SK-N-SH treated with all-trans-retinoic acid at 6 μM for 48 hours (cell line): ENCODE measurements at regions not wholly inside any gene's neighbourhood (a gene's known extent, or its start where the extent isn't known, plus 50 kb on each side); places are given as distances from the start of the nearest gene placed in this dataset.

Source experiments
- ATAC-seq: fragments of 200-7000 bp; cut with Tn5 transposase; 3 replicates; pipeline ENCODE4 v1.9.1; 2020; ENCODE audit warnings: mild to moderate bottlenecking, moderate library complexity
- ARNTL ChIP-seq: fragments of 450-650 bp; formaldehyde crosslinking; IDR thresholded peaks from 2 replicates; pipeline ENCODE4 v1.5.0; 2020; ENCODE audit warnings: low read depth, mild to moderate bottlenecking, moderate library complexity, borderline replicate concordance
- CREB5 ChIP-seq: fragments of 250-450 bp; sonication (Bioruptor Pico); IDR thresholded peaks from 2 replicates; pipeline ENCODE4 v1.5.1; 2020; ENCODE audit warnings: low read depth, mild to moderate bottlenecking, moderate library complexity
- CSDC2 ChIP-seq: fragments of 250-450 bp; sonication (Bioruptor Pico); IDR thresholded peaks from 2 replicates; pipeline ENCODE4 v1.5.0; 2020; ENCODE audit warnings: mild to moderate bottlenecking, moderate library complexity
- CSRNP3 ChIP-seq: fragments of 250-450 bp; sonication (Bioruptor Pico); IDR thresholded peaks from 2 replicates; pipeline ENCODE4 v1.5.1; 2021; ENCODE audit warnings: mild to moderate bottlenecking, moderate library complexity
- ESRRG ChIP-seq: fragments of 250-450 bp; sonication (Bioruptor Pico); IDR thresholded peaks from 2 replicates; pipeline ENCODE4 v1.6.1; 2021; ENCODE audit warnings: mild to moderate bottlenecking
- GLIS3 ChIP-seq: fragments of 250-450 bp; sonication (Bioruptor Pico); IDR thresholded peaks from 2 replicates; pipeline ENCODE4 v1.5.0; 2020; ENCODE audit warnings: mild to moderate bottlenecking, moderate library complexity
- ISL1 ChIP-seq: fragments of 250-450 bp; sonication (Bioruptor Pico); IDR thresholded peaks from 2 replicates; pipeline ENCODE4 v2.1.2; 2022; ENCODE audit warnings: mild to moderate bottlenecking, moderate library complexity
- OSR1 ChIP-seq: fragments of 250-450 bp; sonication (Bioruptor Pico); IDR thresholded peaks from 2 replicates; pipeline ENCODE4 v1.8.0; 2022; ENCODE audit warnings: moderate library complexity, mild to moderate bottlenecking, inconsistent platforms
- PATZ1 ChIP-seq: fragments of 250-450 bp; sonication (Bioruptor Pico); IDR thresholded peaks from 2 replicates; pipeline ENCODE4 v1.8.0; 2020; ENCODE audit warnings: mild to moderate bottlenecking, moderate library complexity, borderline replicate concordance
- POU6F1 ChIP-seq: fragments of 250-450 bp; sonication (Bioruptor Pico); IDR thresholded peaks from 2 replicates; pipeline ENCODE4 v1.8.0; 2021; ENCODE audit warnings: low read depth, mild to moderate bottlenecking, moderate library complexity, borderline replicate concordance
- PPARA ChIP-seq: fragments of 250-450 bp; sonication (Bioruptor Pico); IDR thresholded peaks from 2 replicates; pipeline ENCODE4 v1.5.0; 2020; ENCODE audit warnings: mild to moderate bottlenecking, borderline replicate concordance
- RARB ChIP-seq: fragments of 250-450 bp; sonication (Bioruptor Pico); IDR thresholded peaks from 2 replicates; pipeline ENCODE4 v1.8.0; 2021; ENCODE audit warnings: mild to moderate bottlenecking, moderate library complexity
- SNAI2 ChIP-seq: fragments of 250-450 bp; sonication (Bioruptor Pico); IDR thresholded peaks from 2 replicates; pipeline ENCODE4 v1.5.0; 2020; ENCODE audit warnings: mild to moderate bottlenecking, moderate library complexity
- TCF4 ChIP-seq: fragments of 250-450 bp; sonication (Bioruptor Pico); IDR thresholded peaks from 2 replicates; pipeline ENCODE4 v1.8.0; 2021; ENCODE audit warnings: mild to moderate bottlenecking, moderate library complexity, borderline replicate concordance
- TOX ChIP-seq: fragments of 250-450 bp; sonication (Bioruptor Pico); IDR thresholded peaks from 2 replicates; pipeline ENCODE4 v1.8.0; 2021; ENCODE audit warnings: mild to moderate bottlenecking, moderate library complexity, borderline replicate concordance
- TSHZ2 ChIP-seq: fragments of 250-450 bp; sonication (Bioruptor Pico); IDR thresholded peaks from 2 replicates; pipeline ENCODE4 v1.5.0; 2020; ENCODE audit warnings: mild to moderate bottlenecking, moderate library complexity
- ZC3H10 ChIP-seq: fragments of 250-450 bp; sonication (Bioruptor Pico); IDR thresholded peaks from 2 replicates; pipeline ENCODE4 v1.5.1; 2021; ENCODE audit warnings: mild to moderate bottlenecking, moderate library complexity
- ZFP3 ChIP-seq: fragments of 250-450 bp; sonication (Bioruptor Pico); IDR thresholded peaks from 2 replicates; pipeline ENCODE4 v1.5.0; 2020; ENCODE audit warnings: mild to moderate bottlenecking, moderate library complexity
- ZNF565 ChIP-seq: fragments of 450-650 bp; formaldehyde crosslinking; conservative IDR thresholded peaks from 2 replicates; pipeline ENCODE4 v1.5.0; 2020; ENCODE audit warnings: low read depth, mild to moderate bottlenecking, moderate library complexity
- ZNF70 ChIP-seq: fragments of 450-650 bp; formaldehyde crosslinking; IDR thresholded peaks from 2 replicates; pipeline ENCODE4 v1.5.0; 2020; ENCODE audit warnings: mild to moderate bottlenecking, moderate library complexity

- no peak for ATAC-seq
- TF ChIP-seq RARB (CRISPR knock-in tag) (no peak), CSDC2 (CRISPR knock-in tag) (no peak), PPARA (CRISPR knock-in tag) (no peak), POU6F1 (CRISPR knock-in tag) (no peak), PATZ1 (no peak), CREB5 (CRISPR knock-in tag) (no peak), TSHZ2 (no peak), ISL1 (no peak), ZNF565 (CRISPR knock-in tag) (no peak)
Measured at GRCh38 chr7:106196460-106197021, 84.4 kb upstream of the SYPL1 start.

- TF ChIP-seq ESRRG = no peak
- TF ChIP-seq ARNTL = no peak
- no peak for TF ChIP-seq CSDC2 (CRISPR knock-in tag)
- TF ChIP-seq TSHZ2 = no peak
- TF ChIP-seq SNAI2 (CRISPR knock-in tag) = no peak
- TF ChIP-seq ISL1 = no peak
- TF ChIP-seq POU6F1 (CRISPR knock-in tag) = no peak
- no peak for TF ChIP-seq CSRNP3 (CRISPR knock-in tag)
- no peak for TF ChIP-seq ZC3H10
- no peak for TF ChIP-seq GLIS3
- TF ChIP-seq CREB5 (CRISPR knock-in tag) = no peak
- no peak for TF ChIP-seq ZNF70
- TF ChIP-seq TOX = no peak
- TF ChIP-seq TCF4 (CRISPR knock-in tag) = no peak
- TF ChIP-seq OSR1 = no peak
- no peak for TF ChIP-seq ZFP3 (CRISPR knock-in tag)
- ATAC-seq = no peak
Measured at GRCh38 chr7:106193661-106194060, 81.5 kb upstream of the SYPL1 start.
